Fibroblast of skin of back (primary cell): ENCODE measurements at regions not wholly inside any gene's neighbourhood (a gene's known extent, or its start where the extent isn't known, plus 50 kb on each side); places are given as distances from the start of the nearest gene placed in this dataset.
A peak's percentile ranks its signal among the peaks of the same experiment; 100 is the strongest.
"Not testable (repeated sequence)": the region's sequence is repeated elsewhere in the genome, so short reads cannot be mapped to it uniquely, and the experiment has no call there.

Source experiments
- DNase-seq: peaks from one replicate; pipeline ENCODE4 v3.0.0-alpha.2; 2013

- peak; percentile 71 for DNase-seq
Observed at GRCh38 chr21:41631564-41632461, 123.9 kb upstream of the TMPRSS2 start.

GRCh38 chr21:41630917-41631316 lies 123.0 kb upstream of the TMPRSS2 start:
- DNase-seq, result no peak

DNA sequence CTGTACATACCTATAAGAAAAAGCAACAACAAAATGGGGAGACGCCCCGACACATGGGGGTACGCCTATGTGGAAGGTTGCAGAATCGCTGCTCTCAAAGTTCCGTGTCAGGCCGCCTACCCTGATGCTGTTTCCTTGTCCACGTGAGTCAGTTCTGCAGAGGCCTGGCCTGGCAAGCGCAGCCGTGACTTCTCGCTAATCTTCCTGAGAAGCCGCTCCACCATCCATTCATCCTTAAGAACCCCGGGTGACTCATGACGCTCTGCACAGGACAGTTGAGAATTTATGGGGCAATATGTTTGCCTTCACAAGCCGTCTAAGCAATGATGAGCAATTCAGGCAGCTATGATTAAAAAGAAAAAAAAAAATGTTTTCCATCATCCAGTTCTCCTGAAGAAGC lies 122.3 kb upstream of the TMPRSS2 start:
- DNase-seq, result peak; percentile 97

DNA sequence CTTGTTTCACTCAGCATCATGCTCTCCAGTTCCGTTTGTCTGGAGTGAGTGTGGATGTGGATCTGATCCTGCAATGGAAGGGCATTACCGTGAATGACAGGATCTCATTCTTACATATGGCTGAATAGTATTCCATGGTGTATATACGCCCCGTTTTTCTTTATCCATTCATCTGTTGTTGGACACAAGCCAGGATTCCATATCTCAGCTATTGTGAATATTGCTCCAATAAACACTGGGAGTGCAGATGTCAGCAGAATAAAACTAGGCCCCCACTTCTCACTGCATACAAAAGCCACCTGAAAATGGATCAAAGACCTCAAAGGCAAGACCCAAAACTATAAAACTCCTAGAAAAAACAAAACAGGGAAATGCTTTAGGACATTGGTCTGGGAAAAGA lies 120.3 kb upstream of the TMPRSS2 start:
- DNase-seq, result no peak

- DNase-seq, result peak; percentile 29
Observed at GRCh38 chr21:41627428-41627827, 119.5 kb upstream of the TMPRSS2 start.

GRCh38 chr21:41626021-41626420 lies 118.1 kb upstream of the TMPRSS2 start:
- DNase-seq, result no peak

GRCh38 chr21:41625428-41625827 lies 117.5 kb upstream of the TMPRSS2 start:
- DNase-seq, result no peak

- DNase-seq, result no peak
Observed at GRCh38 chr21:41624674-41625310, 116.8 kb upstream of the TMPRSS2 start.

DNA sequence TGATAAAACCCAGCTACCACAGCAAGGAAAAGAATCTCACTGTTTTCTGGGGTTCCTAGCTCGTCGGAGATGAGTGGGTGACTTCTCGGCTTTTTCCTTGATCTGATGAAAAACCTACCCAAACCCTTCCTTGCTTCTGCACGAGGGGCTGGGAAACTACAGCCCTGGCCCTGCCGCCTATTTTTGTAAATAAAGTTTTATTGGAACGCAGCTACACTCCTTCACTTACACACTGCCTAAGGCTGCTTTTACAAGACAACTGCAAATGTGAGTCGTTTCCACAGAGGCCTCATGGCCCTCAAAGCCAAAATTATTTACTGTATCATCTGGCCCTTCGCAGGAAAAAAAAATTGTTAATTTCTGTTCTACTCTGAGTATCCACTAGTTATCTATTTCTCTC lies 116.0 kb upstream of the TMPRSS2 start:
- DNase-seq, result no peak

- peak; percentile 52 for DNase-seq
Observed at GRCh38 chr21:41622831-41623548, 115.0 kb upstream of the TMPRSS2 start.

DNA sequence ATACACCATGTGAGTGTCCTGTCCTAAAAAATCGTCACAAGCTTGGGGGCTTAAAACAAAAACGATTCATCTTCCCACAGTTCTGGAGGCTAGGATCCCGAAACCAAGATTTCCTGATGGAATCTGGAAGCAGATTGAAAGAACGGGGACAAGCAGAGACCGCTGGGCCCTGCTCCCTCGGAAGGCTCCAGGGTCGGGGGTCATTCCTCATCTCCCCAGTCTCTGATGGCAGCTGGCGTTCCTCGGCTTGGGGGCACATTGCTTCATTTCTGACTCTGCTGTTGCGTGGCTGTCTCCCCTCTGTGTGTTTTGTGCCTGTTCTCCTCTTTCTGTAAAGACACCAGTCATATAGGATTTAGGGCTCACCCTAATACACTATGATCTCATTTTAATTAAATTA lies 114.2 kb upstream of the TMPRSS2 start:
- DNase-seq, result no peak

GRCh38 chr21:41621513-41621912 lies 113.6 kb upstream of the TMPRSS2 start:
- no peak for DNase-seq

GRCh38 chr21:41620982-41621381 lies 113.0 kb upstream of the TMPRSS2 start:
- peak; percentile 28 for DNase-seq

DNA sequence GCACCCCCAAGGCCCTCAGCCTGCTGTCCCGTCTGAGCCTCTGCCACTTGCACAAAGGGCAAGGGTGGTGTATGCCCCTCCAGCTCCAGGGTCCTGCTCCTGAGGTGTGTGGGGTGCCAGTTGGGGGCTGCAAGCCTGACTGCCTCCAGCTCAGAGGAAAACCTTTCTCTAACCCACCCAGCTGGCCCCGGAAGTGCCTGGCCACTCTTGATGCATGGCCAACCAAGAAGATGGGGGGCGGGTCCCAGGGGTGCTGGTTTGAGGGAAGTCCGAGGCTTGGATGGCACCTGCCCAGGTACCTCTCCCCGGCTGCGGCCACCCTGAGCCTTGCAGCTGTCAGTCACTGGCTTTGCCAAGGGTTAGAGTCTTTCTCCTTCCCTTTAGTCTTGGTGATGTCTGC lies 112.6 kb upstream of the TMPRSS2 start:
- no peak for DNase-seq

- peak; percentile 90 for DNase-seq
Observed at GRCh38 chr21:41616031-41616591, 108.2 kb upstream of the TMPRSS2 start.

DNA sequence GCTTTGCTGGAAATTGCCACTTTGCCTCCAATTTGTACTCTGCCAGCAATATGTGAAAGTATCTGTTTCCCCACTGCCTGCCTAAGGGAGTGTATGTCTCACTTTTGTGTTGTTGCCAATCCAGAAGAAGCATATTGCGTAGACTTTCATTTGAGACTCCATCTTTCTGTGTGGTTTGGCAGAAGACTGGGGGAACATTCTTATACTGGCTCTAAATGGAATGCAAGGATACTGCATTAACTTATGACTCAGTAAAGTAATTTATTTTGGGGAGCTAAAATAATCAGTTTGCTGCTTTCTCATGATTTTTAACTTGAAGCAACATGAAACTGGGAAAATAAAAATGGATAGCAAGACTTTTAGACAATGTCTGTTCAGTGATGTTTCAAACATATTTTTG lies 107.7 kb upstream of the TMPRSS2 start:
- peak; percentile 97 for DNase-seq

DNA sequence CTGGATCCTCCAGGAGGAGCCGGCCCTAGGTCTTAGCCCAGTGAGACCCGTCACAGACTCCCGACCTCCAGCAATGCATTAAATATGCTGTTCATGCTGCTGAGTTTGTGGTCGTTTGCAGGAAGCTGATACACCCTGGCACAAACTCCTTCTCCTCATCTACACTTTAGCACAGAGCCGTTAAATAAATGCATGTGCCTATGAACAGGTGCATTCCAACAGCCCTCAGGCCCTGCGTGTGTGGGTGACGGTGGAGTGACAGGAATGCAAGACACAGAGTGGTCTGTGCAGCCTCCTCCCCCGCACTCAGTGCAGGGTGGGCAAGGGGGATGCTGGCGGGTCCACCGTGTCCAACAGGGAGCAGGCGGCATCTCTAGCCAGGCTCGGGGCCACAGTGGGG lies 106.6 kb upstream of the TMPRSS2 start:
- no peak for DNase-seq

GRCh38 chr21:41613533-41613909 lies 105.6 kb upstream of the TMPRSS2 start:
- no peak for DNase-seq

DNA sequence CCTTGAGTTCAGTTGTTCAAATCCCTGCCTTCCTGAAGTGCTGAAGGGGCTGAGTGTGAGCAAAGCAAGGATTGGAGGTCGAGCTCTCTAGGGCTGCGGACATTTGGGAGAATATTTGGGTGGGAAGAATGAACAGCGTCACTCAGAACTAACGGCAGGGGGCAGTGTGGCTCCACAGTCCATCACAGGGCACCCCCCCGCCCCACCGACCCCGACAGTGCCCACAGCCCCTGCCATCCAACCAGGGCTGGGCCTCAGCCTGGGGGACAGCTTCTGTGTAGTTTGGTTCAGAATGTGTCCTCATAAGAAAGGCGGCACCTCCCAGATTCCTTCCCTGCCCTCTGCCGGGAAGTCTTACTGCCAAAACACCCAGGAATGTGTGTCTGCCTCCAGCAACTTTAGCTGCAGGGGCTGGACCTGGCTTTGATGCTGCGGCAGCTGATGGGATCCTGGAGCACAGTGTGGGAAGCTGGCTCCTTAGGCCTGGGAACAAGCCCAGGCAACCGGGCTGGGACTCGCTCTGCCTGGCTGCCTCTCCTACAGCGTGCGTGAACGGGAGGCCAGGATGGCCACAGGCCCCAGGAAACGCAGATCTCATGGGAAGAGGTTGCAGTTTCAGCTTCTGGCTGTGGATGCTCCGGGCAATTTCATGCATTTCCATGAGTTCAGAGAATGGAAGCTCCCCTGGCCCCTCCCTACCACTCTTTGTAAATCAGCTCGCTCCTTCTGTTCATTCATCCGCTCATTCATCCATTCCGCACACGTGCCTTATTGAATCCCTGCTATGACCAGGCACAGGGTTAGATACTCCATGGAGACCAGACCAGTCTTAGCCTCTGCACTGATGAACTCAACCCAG lies 104.9 kb upstream of the TMPRSS2 start:
- DNase-seq, result peak; percentile 97

GRCh38 chr21:41611966-41612606 lies 104.1 kb upstream of the TMPRSS2 start:
- no peak for DNase-seq

- no peak for DNase-seq
Observed at GRCh38 chr21:41611441-41611840, 103.5 kb upstream of the TMPRSS2 start.

DNA sequence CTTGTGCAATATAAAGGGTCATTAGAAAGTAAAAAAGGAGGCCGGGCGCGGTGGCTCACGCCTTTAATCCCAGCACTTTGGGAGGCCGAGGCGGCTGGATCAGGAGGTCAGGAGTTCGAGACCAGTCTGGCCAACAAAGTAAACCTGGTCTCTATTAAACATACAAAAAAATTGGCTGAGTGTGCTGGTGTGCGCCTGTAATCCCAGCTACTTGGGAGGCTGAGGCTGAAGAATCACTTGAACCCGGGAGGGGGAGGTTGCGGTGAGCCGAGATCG lies 102.8 kb upstream of the TMPRSS2 start:
- DNase-seq, result not testable (repeated sequence)
